Hepatocyte (in vitro differentiated cells): ENCODE measurements at regions not wholly inside any gene's neighbourhood (a gene's known extent, or its start where the extent isn't known, plus 50 kb on each side); places are given as distances from the start of the nearest gene placed in this dataset.

Source experiments
- DNase-seq: peaks from one replicate; pipeline ENCODE4 v3.0.0-alpha.2; 2016; ENCODE audit warnings: low spot score
- H2AFZ ChIP-seq: fragments of 200-600 bp; sonication (generic); 2 replicates; pipeline ENCODE4 v1.6.0; 2016; ENCODE audit warnings: antibody characterized with exemption, mild to moderate bottlenecking
- H3K27ac ChIP-seq: fragments of 200-600 bp; sonication (generic); 2 replicates; pipeline ENCODE4 v1.5.1; 2016; ENCODE audit warnings: mild to moderate bottlenecking
- H3K27me3 ChIP-seq: fragments of 200-600 bp; sonication (generic); 2 replicates; pipeline ENCODE4 v1.6.1; 2016
- H3K36me3 ChIP-seq: fragments of 200-600 bp; sonication (generic); replicated peaks from 2 replicates; pipeline ENCODE4 v1.5.1; 2016; ENCODE audit warnings: low read depth; ENCODE audit not compliant: insufficient read depth
- H3K4me1 ChIP-seq: fragments of 200-600 bp; sonication (generic); 2 replicates; pipeline ENCODE4 v1.5.1; 2016; ENCODE audit warnings: mild to moderate bottlenecking, moderate library complexity; ENCODE audit not compliant: insufficient read depth
- H3K4me2 ChIP-seq: fragments of 200-600 bp; sonication (generic); 2 replicates; pipeline ENCODE4 v1.6.0; 2016
- H3K4me3 ChIP-seq: fragments of 200-600 bp; sonication (generic); 2 replicates; pipeline ENCODE4 v1.5.1; 2016; ENCODE audit warnings: mild to moderate bottlenecking
- H3K79me2 ChIP-seq: fragments of 200-600 bp; sonication (generic); 2 replicates; pipeline ENCODE4 v1.6.0; 2017; ENCODE audit warnings: mild to moderate bottlenecking
- H3K9me2 ChIP-seq: fragments of 200-600 bp; sonication (generic); replicated peaks from 2 replicates; pipeline ENCODE4 v1.6.0; 2017; ENCODE audit warnings: mild to moderate bottlenecking; ENCODE audit not compliant: insufficient read depth
- H3K9me3 ChIP-seq: fragments of 200-600 bp; sonication (generic); 2 replicates; pipeline ENCODE4 v1.5.1; 2016; ENCODE audit warnings: low read depth, mild to moderate bottlenecking
- H4K20me1 ChIP-seq: fragments of 200-600 bp; sonication (generic); 2 replicates; pipeline ENCODE4 v1.6.0; 2016; ENCODE audit warnings: mild to moderate bottlenecking; ENCODE audit not compliant: insufficient read depth, poor library complexity, severe bottlenecking
- EZH2 ChIP-seq: fragments of 200-600 bp; sonication (generic); IDR thresholded peaks from 2 replicates; pipeline ENCODE4 v1.6.1; 2016; ENCODE audit warnings: antibody characterized with exemption, mild to moderate bottlenecking, borderline replicate concordance
- EZH2phosphoT487 ChIP-seq: fragments of 200-600 bp; sonication (generic); IDR thresholded peaks from one replicate; pipeline ENCODE4 v1.6.1; 2018; ENCODE audit warnings: antibody characterized with exemption, mild to moderate bottlenecking, low read depth, moderate library complexity; ENCODE audit not compliant: unreplicated experiment, severe bottlenecking
- WGBS: methylation state at CpG from one replicate; pipeline ENCODE4 v1.1.6; 2016; ENCODE audit warnings: low lambda C conversion rate; ENCODE audit errors: missing lambda C conversion rate; 5-methylcytosine and 5-hydroxymethylcytosine counted together
- TF ChIP-seq, protein P1 (sequence below): fragments of 200-600 bp; sonication (generic); IDR thresholded peaks from 2 replicates; pipeline ENCODE4 v1.5.1; 2016; ENCODE audit warnings: antibody characterized with exemption, mild to moderate bottlenecking; ENCODE audit not compliant: poor library complexity

DNA sequence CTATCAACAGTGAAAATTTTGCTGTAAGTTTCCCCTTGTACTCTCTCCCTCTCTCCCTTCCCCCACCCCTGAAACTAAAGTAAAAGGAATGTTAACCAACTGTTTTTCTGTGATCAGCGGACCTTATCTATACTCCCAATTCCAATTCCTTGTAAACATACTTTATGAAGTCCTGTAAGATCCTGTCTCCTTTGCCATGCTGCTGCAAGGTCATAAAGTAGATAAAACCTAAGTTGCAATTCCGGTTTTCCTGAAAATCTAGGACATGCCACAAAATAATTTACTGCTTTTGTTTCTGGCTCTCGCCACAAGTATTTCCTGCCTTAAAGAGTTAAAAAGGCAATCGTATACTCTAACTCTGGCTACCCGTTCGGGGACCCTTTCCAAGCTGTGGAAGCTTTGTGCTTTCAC is 1469.0 kb downstream of the LRRC4C start:
- H4K20me1 ChIP-seq = no peaks in the 10 kb centered on the region

DNA sequence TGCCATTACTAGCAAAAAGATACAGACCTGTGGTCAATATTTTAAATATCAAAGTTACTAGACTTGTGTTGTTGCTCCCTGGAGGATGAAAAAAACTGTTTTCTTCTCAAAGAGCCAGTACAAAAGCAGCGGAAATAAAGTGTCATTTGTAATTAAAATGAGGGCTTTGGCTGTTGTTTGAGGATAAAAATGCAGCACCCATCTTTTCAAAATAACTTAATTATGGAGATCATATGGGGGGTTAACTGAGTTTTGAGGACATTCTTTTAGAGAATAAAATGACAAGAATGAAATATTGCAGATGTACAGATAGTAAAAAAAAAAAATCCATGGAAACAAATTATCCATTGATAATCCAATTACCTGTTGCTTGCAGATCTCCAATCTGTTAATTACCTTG is 1484.4 kb downstream of the LRRC4C start:
- Histone ChIP-seq H3K9me2 (no peaks in the 10 kb centered on the region), H3K4me2 (no peak overlapping the region), H3K27ac (no peak overlapping the region), H2AFZ (no peak overlapping the region), H3K27me3 (no peaks in the 10 kb centered on the region), H3K36me3 (no peaks in the 10 kb centered on the region), H3K9me3 (no peaks in the 10 kb centered on the region), H3K4me3 (no peak overlapping the region), H4K20me1 (no peaks in the 10 kb centered on the region), H3K4me1 (no peaks in the 10 kb centered on the region), H3K79me2 (no peaks in the 10 kb centered on the region)
- 90% methylated on average over 1 of the region's 1 CpG for WGBS
- DNase-seq = no peak
- TF ChIP-seq EZH2phosphoT487 (no peak), EZH2 (no peak)
- TF ChIP-seq, protein P1, sequence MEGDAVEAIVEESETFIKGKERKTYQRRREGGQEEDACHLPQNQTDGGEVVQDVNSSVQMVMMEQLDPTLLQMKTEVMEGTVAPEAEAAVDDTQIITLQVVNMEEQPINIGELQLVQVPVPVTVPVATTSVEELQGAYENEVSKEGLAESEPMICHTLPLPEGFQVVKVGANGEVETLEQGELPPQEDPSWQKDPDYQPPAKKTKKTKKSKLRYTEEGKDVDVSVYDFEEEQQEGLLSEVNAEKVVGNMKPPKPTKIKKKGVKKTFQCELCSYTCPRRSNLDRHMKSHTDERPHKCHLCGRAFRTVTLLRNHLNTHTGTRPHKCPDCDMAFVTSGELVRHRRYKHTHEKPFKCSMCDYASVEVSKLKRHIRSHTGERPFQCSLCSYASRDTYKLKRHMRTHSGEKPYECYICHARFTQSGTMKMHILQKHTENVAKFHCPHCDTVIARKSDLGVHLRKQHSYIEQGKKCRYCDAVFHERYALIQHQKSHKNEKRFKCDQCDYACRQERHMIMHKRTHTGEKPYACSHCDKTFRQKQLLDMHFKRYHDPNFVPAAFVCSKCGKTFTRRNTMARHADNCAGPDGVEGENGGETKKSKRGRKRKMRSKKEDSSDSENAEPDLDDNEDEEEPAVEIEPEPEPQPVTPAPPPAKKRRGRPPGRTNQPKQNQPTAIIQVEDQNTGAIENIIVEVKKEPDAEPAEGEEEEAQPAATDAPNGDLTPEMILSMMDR = no peak

More for the DNA sequence above, 1469.0 kb downstream of the LRRC4C start:
- DNase-seq = peak; percentile 26
- H3K4me3 ChIP-seq = no peak overlapping the region
- H3K79me2 ChIP-seq = no peaks in the 10 kb centered on the region
- H3K9me3 ChIP-seq = no peaks in the 10 kb centered on the region
- H3K27me3 ChIP-seq = no peaks in the 10 kb centered on the region
- TF ChIP-seq EZH2phosphoT487 = no peak
- no peak for TF ChIP-seq EZH2
- TF ChIP-seq, protein P1 = no peak
- H3K27ac ChIP-seq = peak overlapping the region; percentile 73
- no peaks in the 10 kb centered on the region for H3K9me2 ChIP-seq
- peak overlapping the region; percentile 62 for H3K4me2 ChIP-seq
- WGBS = 3% methylated on average over 6 of the region's 6 CpGs
- H2AFZ ChIP-seq = peak overlapping the region; percentile 47
- H3K4me1 ChIP-seq = peaks cover 7% of the 10 kb centered on the region
- H3K36me3 ChIP-seq = no peaks in the 10 kb centered on the region

DNA sequence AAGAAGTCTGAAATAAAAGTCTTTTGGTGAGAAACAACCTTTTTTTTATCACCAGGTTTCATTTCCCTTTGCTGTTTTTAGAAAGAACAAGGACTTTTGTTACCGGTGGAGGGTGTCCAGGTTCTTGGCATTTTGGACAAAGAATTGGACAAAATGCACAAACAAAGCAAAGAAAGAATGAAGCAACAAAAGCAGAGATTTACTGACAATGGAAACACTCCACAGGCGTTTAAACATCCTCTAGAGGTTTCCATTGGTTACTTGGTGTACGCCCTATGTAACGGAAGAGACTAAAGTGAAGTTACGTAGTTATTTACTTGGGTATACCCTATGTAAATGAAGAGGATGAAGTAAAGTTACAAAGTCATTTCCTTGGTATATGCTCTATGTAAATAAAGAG is 1487.0 kb downstream of the LRRC4C start:
- Histone ChIP-seq H3K9me2 (no peaks in the 10 kb centered on the region), H2AFZ (no peak overlapping the region), H4K20me1 (no peaks in the 10 kb centered on the region), H3K79me2 (no peaks in the 10 kb centered on the region), H3K4me3 (no peak overlapping the region), H3K27ac (no peak overlapping the region), H3K9me3 (no peaks in the 10 kb centered on the region), H3K36me3 (no peaks in the 10 kb centered on the region), H3K4me1 (no peaks in the 10 kb centered on the region), H3K27me3 (no peaks in the 10 kb centered on the region), H3K4me2 (no peak overlapping the region)
- no peak for TF ChIP-seq EZH2
- TF ChIP-seq, protein P1 = no peak
- TF ChIP-seq EZH2phosphoT487 = no peak
- 89% methylated on average over 5 of the region's 5 CpGs for WGBS
- no peak for DNase-seq

DNA sequence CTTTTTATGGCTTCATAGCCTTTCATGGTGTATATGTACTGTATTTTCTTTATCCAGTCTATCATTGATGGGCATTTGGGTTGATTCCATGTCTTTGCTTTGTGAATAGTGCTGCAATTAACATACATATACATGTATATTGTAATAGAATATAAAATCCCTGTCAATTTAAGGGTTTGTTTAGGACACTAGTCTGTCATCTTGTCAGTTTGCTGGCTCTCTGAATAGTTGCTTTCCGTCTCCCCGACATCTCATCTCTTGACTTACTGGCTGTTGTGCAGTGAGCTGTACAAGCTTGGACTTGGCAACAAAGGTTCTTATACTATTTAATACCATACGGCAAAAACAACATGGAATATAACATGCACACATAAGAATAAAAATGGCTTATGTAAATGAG is 1487.5 kb downstream of the LRRC4C start:
- Histone ChIP-seq H3K27me3 (no peaks in the 10 kb centered on the region), H4K20me1 (no peaks in the 10 kb centered on the region), H3K36me3 (no peaks in the 10 kb centered on the region), H3K79me2 (no peaks in the 10 kb centered on the region), H3K4me3 (no peak overlapping the region), H3K4me1 (no peaks in the 10 kb centered on the region), H3K27ac (no peak overlapping the region), H3K4me2 (no peak overlapping the region), H2AFZ (no peak overlapping the region), H3K9me3 (no peaks in the 10 kb centered on the region), H3K9me2 (no peaks in the 10 kb centered on the region)
- DNase-seq = no peak
- 96% methylated on average over 3 of the region's 3 CpGs for WGBS
- TF ChIP-seq, protein P1 = no peak
- TF ChIP-seq EZH2 (no peak), EZH2phosphoT487 (no peak)
